HT-29 (cell line): ENCODE measurements at regions not wholly inside any gene's neighbourhood (a gene's known extent, or its start where the extent isn't known, plus 50 kb on each side); places are given as distances from the start of the nearest gene placed in this dataset.

ENCODE experiments used
- DNase-seq: peaks from one replicate; pipeline ENCODE4 v3.0.0-alpha.2; 2015; ENCODE audit warnings: low spot score

DNA sequence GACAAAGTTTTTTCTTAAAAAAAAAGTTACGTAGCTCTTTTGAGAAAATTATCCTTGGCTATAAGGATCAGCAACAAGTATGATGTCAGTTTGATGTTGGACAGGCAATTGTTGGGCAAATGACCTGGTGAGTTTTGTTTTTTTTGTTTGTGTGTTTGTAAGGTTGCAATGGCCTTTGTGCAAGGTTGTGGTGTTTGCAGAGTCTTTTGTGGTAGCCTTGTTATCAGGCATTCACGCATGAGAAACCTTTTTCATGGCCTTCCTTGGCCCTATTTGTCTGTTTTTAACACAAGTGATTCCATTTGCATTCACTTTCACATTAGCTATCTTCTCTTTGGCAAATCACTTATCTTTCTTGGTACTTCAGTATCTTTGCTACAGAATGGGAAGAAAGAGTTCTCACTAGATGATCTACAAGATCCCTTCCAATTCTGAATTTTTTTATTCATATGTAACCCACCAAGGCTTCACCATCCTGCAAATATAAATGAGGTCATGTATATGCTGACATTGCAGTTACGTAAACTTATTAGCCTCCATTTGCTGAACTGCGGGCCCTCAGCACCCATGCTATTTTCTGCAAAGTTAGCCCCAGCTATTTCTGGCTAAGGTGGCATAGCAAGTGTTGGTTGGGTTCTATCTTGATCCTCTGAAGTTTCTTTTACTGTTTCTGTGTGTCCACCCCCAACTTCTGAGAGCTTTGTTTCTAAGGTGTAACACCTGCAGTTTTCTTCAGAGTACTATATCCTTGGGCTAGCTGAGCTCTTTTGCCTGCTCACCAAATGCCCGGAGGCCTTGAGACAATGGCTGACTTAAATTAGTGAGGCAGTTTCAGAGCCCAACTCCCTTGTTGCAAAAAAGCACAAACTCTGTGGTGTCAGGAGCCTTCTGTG is 667.1 kb downstream of the IRS1 start:
- no peak for DNase-seq

DNA sequence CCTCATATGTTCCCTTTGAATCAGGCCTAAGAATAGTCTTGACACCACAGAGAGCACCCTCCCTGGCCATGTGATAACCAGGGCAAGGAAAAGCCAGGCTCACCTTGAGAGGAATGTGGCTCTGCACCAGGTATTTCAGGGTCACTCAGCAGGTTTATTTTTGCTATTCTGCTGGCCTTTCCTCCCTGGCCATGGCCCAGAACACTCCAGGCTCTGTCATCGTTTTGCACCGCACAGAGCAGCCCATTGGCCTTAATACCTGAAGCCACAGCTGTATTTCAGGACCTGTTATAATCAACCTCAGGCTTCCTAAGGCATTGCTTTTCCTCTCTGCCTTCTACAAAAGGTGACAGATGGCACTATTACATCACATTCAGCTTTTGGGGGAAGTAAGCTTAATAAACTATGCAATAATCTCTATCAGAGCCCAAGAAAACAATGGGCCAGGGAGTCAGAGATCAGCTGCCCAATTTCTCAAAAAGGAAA is 668.3 kb downstream of the IRS1 start:
- DNase-seq, result no peak

DNA sequence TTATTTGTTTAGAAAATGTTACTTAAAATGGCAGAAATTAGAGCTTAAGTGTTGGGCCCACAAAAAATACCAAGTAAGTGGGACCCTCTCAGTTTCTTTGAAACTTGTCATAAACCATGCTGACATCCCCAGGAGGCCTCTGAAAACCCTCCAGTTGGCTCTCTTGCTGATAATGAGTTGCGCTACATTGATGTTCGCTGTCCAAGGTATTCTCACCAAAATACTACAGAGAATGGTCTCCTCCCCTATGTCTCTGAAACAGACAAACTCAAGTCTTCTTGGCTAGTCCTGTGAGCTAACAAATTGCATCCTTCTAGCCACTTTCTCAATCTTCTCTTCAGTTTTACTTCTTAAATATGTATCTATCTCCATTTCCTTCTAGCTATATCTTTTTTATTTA is 669.4 kb downstream of the IRS1 start:
- no peak for DNase-seq

DNA sequence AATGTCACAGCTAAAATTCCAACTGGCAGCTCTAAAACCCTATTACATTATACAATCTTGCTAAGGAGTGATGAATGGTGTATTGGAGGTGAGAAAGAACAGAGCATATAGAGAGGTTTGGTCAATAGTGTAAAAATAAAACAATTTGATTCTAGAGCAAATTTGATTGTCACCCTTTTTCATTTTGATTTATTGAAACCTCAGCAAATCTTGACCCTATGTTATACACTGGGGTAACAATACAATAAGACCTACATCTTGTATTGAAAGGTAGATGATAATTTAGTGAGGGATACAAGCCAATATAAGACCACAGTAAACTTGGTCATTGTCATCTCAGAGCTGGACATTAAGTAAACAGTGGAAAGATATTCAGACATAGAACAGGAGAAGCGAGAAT is 671.9 kb downstream of the IRS1 start:
- DNase-seq, result no peak

DNA sequence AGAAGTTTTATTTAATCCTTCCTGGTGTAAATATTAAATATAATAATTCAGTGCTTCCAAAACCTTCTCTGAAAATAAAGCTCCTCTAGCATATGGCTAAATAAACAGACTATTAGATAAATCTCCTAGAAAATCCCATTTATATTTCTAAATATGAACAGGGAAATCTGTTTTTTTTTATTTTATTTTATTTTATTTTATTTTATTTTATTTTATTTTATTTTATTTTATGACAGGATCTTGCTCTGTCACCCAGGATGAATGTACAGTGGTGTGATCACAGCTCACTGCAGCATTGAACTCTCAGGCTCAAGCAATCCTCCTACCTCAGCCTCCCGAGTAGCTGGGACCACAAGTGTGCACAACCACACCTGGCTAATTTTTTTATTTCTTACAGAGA is 673.5 kb downstream of the IRS1 start:
- no peak for DNase-seq

DNA sequence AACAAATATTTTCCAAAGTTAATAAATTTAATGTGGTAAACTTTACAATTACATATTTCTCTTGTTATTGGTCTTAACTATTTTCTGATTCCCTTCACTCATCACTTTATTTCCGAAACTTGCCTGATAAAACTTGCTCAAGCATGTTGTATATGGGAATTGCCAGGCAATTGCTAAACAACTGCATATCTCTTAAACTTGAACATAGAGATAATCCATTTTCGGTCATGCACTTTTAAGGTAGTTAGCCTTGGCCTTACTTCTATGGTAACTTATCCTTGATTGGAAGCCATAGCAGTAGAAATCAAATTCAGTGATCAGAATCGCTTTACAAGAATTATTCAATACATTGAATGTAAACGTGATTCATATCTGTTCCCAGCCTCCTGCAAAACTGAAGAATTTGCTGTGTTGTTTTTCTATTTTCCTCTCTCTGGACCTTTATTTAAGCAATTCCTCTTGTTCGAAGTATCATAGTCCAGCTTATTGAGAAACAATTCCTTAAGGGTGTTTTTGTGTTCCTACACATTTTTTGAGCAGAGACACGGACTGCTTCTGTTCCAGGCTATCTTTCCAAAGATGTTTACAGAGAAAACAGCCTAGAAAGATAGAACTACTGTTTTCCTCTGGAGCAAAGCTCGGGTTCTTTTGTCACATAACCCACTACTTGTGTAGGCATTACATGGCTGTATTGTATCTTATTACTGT is 674.3 kb downstream of the IRS1 start:
- DNase-seq, result no peak

DNA sequence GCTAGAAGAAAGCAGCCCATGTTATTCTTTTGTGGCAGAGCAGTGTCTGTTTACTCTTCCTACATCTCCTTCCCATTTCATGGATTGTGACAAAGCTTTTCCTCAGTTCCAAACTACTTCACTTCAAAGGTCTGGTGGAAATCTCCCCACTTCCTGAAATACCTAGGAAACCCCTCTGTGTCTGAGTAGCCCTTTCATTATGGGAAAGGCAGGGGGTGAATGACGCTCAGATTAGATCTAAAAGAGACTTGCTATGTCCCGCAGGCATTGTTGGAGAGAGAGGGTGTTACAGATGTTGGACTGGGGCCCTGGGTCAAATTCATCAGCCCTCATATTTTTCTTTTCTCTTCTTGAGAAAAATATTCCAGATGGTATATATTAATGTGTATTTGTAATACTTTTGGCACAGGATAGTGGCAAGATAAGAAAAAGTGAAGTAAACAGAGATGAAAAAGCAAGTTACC is 675.0 kb downstream of the IRS1 start:
- no peak for DNase-seq

DNA sequence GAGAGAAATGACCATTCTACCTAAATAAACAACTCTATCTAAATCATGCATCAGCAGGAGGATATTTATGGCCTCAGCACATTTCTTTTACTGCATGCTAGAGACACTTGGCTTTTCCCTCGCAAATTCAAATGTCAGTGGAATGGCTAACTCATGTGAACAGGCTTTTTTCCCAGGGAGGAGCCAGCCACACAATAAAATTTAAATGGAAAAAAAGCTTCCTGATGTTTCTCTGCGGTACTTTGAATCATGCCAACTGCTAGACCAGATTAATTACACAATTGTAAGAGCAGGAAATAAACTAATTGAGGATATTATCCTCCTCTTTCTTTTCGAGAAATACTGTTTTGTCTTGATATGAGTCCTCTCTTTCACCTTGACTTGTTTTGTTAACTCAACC is 676.3 kb downstream of the IRS1 start:
- peak; percentile 68 for DNase-seq

DNA sequence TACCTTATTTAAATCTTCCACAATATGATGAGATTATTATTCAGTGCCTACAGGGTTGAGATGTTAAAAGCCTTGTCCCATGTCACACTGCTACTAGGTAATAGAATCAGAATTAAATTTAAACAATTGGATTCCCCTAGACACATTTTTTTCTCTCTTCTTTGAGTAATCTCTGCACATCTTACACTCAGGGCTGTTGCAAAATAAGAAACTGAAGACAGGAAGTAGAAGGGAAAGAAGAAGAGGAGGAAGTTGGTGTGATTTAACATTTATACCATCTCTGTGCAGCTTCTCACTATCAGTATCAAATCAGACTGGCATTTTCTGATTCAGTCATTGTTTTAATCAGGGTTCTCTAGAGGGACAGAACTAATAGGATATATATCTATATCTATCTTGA is 677.6 kb downstream of the IRS1 start:
- no peak for DNase-seq

DNA sequence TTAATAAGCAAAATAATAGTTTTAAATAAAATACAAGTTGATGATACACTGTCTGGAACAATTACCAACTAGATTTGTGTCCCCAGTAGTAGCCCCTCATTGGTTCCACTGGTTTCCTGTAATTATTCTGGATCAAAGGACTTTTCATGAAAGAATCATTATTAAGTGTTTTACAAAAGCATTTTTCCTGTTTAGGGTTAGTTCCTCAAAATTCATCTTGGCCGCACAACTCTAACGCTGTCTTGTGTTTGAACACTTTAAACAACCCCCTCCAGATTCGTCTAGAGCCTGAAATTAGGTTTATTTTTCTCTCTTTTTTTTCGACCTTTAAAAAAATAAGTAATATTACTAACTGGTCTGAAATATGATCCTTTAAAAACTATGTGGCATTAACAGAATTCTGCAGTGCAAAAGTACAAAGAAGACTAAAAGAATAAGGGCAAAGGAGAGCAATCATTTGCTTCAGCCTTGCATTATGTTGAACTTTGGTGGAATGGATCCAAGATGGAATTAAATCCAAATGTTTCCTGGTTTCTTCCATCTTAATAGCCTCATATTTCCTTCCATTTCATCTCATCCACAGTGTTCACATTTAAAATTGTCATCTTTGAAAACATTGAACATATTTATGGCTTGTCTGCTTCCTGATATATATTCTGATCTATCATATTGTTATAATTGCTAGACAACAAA is 678.4 kb downstream of the IRS1 start:
- DNase-seq, result no peak

DNA sequence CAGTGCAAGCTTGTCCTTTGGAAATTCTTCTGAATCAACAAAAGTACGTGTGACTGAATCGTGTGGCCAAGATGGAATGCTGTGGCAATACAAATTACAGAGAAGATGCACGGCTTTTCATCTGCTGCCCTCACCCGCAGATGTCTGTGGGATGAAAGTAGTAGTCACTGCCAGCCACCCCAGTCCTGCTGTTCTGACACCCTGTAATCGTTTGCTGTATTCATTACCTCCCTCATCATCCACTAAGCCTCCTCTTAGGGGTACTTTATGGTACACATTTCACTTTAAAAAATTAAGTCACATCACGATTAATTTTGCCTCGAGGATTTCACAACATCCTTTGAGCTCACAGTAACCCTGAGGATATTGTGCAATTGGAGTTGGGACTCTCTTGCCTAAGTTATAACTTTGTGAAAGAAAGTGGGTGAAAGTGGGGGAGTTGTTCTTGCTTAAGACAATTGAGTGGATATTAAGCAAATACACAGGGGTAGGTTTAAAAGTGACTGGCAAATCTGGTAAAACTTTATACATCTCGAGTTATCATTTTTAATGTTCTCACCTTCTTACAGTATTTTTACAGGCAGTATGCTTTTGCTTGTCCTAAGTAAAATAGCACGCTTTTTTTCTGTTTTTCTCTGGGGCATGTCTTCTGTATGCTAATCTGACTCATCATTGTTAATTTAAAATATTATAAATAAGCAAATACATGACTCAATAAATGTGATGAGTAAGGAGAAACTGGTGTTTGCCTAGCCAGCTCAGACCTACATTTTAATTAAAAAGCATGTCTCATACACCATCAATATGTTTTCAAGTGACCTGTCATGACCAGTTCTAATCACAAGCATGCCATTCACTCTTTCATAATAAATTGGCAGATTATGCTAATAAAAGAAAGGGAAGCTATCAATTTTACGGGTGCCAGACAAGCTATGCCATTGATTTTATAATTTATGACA is 680.9 kb downstream of the IRS1 start:
- peak; percentile 64 for DNase-seq

DNA sequence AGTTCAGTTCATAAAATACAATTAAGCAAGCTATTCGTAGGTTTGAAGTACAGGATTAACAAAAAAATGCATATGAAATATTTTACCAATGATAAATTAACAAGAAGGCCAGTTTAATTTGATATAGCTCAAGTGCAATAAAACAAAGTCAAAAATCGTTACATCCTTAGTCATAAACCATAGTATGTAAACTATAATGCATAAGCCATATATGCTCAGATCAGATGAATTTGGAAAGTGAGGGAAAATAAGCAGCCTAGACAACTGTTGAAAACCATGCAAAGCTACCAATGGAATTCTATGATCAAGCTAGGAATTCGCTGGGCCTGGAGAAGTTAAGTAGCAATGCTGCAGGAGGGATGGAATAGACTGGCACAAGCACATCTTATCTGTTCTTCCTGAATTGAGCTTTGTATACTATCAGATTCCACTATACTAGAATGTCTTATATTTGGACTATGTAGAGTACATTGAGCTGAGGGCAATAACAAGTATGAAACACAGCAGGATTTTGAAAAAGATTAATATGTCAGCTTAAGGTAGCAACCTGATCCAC is 682.0 kb downstream of the IRS1 start:
- no peak for DNase-seq

DNA sequence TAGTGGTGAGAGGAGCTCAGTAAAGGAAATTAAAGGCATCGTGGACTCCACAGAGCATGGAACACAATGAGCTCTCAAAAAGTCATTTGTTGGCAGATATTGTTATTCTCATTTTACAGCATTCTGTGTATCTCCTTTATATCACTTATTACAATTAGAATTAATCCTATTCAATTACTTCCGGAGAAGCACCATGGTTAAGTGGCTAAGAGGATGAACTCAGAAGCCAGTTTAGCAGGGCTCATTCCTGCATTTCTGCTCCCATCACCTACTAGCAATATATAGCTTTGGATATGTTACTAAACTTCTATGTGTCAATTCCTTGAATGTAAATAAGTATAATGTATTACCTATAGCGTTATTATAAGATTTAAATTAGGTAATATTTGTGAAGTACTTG is 683.3 kb downstream of the IRS1 start:
- DNase-seq, result no peak

DNA sequence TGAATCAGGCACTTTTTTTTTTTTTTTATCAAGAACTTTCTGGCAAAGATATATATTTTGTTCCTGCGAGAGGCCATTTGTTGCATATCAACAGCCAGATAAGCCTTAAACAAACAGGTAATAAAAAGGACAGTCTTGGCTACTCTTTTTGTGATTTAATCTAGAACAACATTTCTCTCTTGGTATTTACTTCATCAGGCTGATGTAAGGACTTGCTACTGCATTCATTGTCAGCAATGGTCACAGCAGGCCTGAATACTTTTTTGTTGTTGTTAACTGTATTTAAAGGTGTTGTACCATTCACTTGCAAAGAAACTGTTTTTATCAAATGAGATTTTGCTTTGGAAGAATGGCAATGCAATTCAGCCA is 683.8 kb downstream of the IRS1 start:
- no peak for DNase-seq

DNA sequence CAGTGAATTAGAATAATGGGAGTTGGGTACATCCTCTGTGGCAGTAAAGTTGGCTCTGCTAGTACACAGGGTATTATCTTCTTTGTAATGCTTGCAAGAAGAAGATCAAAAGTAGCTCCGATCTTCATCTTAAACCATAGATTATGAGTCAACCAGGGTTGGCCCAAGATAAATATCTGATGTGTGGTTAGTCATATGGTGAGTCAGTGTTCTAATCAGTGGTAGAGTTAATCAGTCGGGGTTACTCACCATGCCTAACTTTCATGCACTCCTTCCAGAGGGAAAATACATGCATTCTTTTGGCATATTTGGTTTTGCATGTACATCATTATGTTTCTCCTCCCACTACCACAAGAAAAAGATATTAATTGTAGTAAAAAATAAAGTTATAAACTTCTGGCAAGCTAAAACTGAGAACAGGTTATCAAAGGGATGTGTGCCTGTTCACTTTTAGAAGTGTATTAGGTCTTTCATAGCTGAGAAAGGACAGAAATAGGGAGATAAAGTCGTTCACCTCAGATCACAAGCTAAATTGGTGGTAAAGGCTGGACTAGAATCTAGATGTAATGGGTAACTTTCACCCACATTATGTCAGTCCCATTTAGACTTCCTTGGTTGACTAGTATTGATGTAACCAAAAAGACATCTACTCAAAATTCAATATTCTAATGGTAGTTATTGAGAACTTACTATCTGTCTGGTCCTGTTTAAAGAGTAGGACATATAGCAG is 684.4 kb downstream of the IRS1 start:
- peak; percentile 91 for DNase-seq

DNA sequence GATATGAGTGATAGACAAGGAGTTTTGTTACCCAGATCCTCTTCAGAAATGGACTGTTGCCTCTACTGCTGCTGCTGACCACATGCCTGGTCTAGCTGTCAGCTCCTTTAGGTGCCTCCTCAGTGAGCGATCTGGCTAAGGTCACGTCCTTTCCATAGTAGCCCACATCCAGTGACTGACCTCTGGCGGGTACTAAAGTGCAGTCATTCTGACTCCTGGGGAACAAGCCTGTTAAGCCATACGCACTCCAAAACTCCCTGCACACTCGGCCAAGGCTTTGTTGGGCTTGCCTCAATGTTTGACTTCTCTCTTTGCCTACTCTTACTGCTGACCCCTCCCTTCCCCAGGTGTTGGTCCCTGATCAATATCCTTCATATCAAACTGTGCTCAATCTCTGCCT is 685.2 kb downstream of the IRS1 start:
- peak; percentile 50 for DNase-seq

DNA sequence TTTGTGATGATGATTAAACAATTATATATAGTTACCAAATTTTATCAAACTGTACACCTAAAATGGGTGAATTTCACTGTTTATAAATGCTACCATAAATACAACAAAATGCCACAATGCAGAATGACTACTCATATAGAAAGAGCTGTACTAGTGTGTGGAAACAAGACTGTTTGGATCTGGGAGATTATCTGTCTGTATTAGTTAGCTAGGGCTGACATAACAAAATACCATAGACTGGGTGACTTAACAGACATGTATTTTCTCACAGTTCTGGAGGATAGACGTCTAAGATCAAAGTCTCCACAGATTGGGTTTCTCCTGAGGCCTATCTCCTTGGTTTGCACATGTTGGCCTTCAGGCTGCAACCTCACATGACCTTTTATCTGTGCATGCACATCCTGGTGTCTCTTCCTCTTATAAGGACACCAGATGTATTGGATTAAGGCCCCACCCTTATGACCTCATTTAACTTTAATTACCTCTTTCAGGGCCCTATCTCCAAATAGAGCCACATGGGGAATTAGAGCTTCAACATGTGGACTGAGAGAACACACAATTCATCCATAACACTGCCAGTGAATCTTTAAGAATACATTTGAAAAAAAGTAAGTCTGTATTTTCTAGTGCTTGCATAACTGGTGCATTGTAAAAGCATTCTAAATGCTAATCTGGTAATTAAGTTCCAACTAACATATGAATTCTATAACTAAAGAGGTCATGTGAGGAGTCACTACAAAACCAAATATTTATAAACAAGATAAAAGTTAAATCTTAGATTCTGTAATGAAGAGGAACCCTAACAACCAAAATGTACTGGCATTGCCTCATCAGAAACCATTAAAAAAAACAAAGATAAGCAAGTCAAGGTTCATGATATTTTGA is 699.6 kb downstream of the NYAP2 start:
- DNase-seq, result no peak

DNA sequence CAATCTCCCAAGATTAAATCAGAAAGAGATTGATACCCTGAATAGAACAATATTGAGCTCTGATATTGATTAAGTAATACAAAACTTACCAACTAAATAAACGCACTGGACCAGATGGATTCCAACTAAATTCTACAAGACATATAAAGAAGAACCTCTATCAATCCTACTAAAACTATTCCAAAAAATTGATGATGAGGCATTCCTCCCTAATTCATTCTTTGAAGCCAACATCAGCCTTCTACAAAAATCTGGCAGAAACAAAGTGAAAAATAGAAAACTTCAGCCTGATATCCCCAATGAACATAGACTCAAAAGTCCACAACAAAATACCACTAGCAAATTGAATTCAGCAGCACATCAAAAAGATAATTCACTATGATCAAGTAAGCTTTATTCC is 695.5 kb downstream of the NYAP2 start:
- DNase-seq, result no peak

DNA sequence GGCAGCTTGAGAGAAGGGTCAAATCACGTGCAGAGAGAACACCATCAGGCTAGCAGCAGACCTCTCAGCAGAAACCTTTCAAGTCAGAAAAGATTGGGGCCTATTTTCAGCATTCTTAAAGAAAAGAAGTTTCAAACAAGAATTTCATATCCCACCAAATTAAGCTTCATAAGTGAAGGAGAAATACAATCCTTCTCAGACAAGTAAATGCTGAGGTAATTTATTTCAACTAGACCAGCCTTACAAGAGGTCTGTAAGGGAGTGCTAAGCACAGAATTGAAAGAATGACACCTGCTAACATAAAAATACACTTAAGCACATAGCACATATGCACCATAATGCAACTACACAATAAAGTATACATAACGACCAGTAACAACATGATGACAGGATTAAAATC is 693.9 kb downstream of the NYAP2 start:
- no peak for DNase-seq
